ENCODE measurements at regions not wholly inside any gene's neighbourhood (a gene's known extent, or its start where the extent isn't known, plus 50 kb on each side); places are given as distances from the start of the nearest gene placed in this dataset.

DNA sequence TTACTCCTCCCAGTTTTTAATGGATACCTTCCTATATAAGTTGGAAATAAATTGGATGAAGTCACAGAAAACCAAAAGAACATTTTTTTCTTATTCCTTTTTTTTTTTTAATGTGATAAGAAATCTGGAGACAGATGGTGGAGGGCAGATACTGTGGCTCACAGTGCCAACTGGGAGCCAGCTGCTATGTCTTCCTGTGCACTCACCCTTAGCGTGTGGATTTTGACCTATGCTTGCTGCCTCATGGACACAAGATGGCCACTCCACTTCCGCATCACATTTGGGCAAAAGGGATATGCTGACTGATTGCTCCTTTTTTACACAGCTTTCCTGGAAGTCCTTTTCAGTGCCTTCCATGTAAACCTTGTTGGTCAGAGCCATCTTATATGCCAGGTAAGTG is 342.6 kb downstream of the MAN2A1 start:
- H3K4me1 ChIP-seq, result no peaks in the 10 kb centered on the region
- no peak overlapping the region for H3K4me3 ChIP-seq
- ATAC-seq (no peak), FAIRE-seq (no peak), DNase-seq (ENCODE audit: low read depth in 1 of 2, low spot score in 1 of 2) (no peak)
- TF ChIP-seq, protein P1, sequence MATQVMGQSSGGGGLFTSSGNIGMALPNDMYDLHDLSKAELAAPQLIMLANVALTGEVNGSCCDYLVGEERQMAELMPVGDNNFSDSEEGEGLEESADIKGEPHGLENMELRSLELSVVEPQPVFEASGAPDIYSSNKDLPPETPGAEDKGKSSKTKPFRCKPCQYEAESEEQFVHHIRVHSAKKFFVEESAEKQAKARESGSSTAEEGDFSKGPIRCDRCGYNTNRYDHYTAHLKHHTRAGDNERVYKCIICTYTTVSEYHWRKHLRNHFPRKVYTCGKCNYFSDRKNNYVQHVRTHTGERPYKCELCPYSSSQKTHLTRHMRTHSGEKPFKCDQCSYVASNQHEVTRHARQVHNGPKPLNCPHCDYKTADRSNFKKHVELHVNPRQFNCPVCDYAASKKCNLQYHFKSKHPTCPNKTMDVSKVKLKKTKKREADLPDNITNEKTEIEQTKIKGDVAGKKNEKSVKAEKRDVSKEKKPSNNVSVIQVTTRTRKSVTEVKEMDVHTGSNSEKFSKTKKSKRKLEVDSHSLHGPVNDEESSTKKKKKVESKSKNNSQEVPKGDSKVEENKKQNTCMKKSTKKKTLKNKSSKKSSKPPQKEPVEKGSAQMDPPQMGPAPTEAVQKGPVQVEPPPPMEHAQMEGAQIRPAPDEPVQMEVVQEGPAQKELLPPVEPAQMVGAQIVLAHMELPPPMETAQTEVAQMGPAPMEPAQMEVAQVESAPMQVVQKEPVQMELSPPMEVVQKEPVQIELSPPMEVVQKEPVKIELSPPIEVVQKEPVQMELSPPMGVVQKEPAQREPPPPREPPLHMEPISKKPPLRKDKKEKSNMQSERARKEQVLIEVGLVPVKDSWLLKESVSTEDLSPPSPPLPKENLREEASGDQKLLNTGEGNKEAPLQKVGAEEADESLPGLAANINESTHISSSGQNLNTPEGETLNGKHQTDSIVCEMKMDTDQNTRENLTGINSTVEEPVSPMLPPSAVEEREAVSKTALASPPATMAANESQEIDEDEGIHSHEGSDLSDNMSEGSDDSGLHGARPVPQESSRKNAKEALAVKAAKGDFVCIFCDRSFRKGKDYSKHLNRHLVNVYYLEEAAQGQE (IDR thresholded peaks at IDR 0.05), result no peak
- TF ChIP-seq RFX5 (IDR thresholded peaks at IDR 0.05) (no peak), HDAC2 (IDR thresholded peaks at IDR 0.05) (no peak), FOSL2 (IDR thresholded peaks at IDR 0.05) (no peak), FOSL2 (CRISPR knock-in tag; IDR thresholded peaks at IDR 0.05) (no peak), RAD21 (conservative IDR thresholded peaks at IDR 0.05 in 1 of 2, IDR thresholded peaks at IDR 0.05 in 1 of 2) (no peak), ZFP36 (IDR thresholded peaks at IDR 0.05; ENCODE audit: borderline replicate concordance, partially characterized antibody) (no peak), ESRRA (IDR thresholded peaks at IDR 0.05; ENCODE audit: borderline replicate concordance, low read length) (no peak), FOXS1 (CRISPR knock-in tag; IDR thresholded peaks at IDR 0.05) (no peak), CHD4 (IDR thresholded peaks at IDR 0.05; ENCODE audit: borderline replicate concordance) (no peak), ZNF302 (CRISPR knock-in tag; IDR thresholded peaks at IDR 0.05) (no peak), HOXB5 (CRISPR knock-in tag; IDR thresholded peaks at IDR 0.05) (no peak), E2F6 (IDR thresholded peaks at IDR 0.05; ENCODE audit: borderline replicate concordance, low read depth) (no peak), CEBPB (IDR thresholded peaks at IDR 0.05) (no peak), SMC3 (IDR thresholded peaks at IDR 0.05) (no peak), NPAS2 (CRISPR knock-in tag; IDR thresholded peaks at IDR 0.05; ENCODE audit: borderline replicate concordance) (no peak), JUNB (IDR thresholded peaks at IDR 0.05) (no peak)
- TF ChIP-seq, protein P2, sequence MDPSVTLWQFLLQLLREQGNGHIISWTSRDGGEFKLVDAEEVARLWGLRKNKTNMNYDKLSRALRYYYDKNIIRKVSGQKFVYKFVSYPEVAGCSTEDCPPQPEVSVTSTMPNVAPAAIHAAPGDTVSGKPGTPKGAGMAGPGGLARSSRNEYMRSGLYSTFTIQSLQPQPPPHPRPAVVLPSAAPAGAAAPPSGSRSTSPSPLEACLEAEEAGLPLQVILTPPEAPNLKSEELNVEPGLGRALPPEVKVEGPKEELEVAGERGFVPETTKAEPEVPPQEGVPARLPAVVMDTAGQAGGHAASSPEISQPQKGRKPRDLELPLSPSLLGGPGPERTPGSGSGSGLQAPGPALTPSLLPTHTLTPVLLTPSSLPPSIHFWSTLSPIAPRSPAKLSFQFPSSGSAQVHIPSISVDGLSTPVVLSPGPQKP (IDR thresholded peaks at IDR 0.05; ENCODE audit: low read depth, low read length), result no peak
- no peak overlapping the region for H3K27ac ChIP-seq
- 80% methylated on average over 2 of the region's 2 CpGs for WGBS (ENCODE audit: missing lambda C conversion rate)
- H3K4me2 ChIP-seq, result no peak overlapping the region
- ChIA-PET CTCF (interaction anchor here (0.8 kb wide), 1 partner anchor 9 kb away, joined by 4 read pairs; no protein-coding TSS in a partner anchor), POLR2A (no interaction called here)
- no peaks in the 10 kb centered on the region for H3K9me3 ChIP-seq

- 30% methylated on average over 5 of the region's 5 CpGs for WGBS (ENCODE audit: missing lambda C conversion rate)
- TF ChIP-seq ZSCAN20 (CRISPR knock-in tag; IDR thresholded peaks at IDR 0.05) (no peak), TFCP2L1 (CRISPR knock-in tag; IDR thresholded peaks at IDR 0.05) (no peak), HES2 (IDR thresholded peaks at IDR 0.05) (no peak), FOXS1 (CRISPR knock-in tag; IDR thresholded peaks at IDR 0.05) (no peak), ZFP36 (IDR thresholded peaks at IDR 0.05; ENCODE audit: borderline replicate concordance, partially characterized antibody) (no peak), CEBPB (IDR thresholded peaks at IDR 0.05) (no peak), JUNB (IDR thresholded peaks at IDR 0.05) (no peak), TP53 (CRISPR knock-in tag; IDR thresholded peaks at IDR 0.05) (no peak), MYC (IDR thresholded peaks at IDR 0.05; ENCODE audit: borderline replicate concordance, low read length) (no peak), MAFK (IDR thresholded peaks at IDR 0.05; ENCODE audit: partially characterized antibody) (no peak), CTCF (IDR thresholded peaks at IDR 0.05) (no peak), NR3C1 (IDR thresholded peaks at IDR 0.05) (no peak)
- TF ChIP-seq, protein P1 (IDR thresholded peaks at IDR 0.05), result no peak
- DNase-seq (ENCODE audit: low read depth in 1 of 2, low spot score in 1 of 2) (no peak), ATAC-seq (no peak), FAIRE-seq (no peak)
- CTCF ChIA-PET, result no interaction called here
- H3K4me1 ChIP-seq, result no peaks in the 10 kb centered on the region
- no peaks in the 10 kb centered on the region for H3K9me3 ChIP-seq
- no peak overlapping the region for H3K4me3 ChIP-seq
- H3K4me2 ChIP-seq, result no peak overlapping the region
- POLR2A ChIA-PET, result no interaction called here
- H3K27ac ChIP-seq, result no peak overlapping the region
Measured at GRCh38 chr5:110034056-110034600, 344.4 kb downstream of the MAN2A1 start.
